ENCODE measurements at regions not wholly inside any gene's neighbourhood (a gene's known extent, or its start where the extent isn't known, plus 50 kb on each side); places are given as distances from the start of the nearest gene placed in this dataset.
A peak's percentile ranks its signal among the peaks of the same experiment; 100 is the strongest.

- TF ChIP-seq EP300 (IDR thresholded peaks at IDR 0.05; ENCODE audit: borderline replicate concordance) = no peak
- TF ChIP-seq USF1 (IDR thresholded peaks at IDR 0.05) = no peak
- no peak for TF ChIP-seq RAD21 (IDR thresholded peaks at IDR 0.05; ENCODE audit: low read depth)
- no peak for TF ChIP-seq NFIC (IDR thresholded peaks at IDR 0.05)
- no peak for TF ChIP-seq FOXM1 (IDR thresholded peaks at IDR 0.05; ENCODE audit: borderline replicate concordance, low read depth)
- TF ChIP-seq EGR1 (IDR thresholded peaks at IDR 0.05) = no peak
- no peak for TF ChIP-seq CREB1 (IDR thresholded peaks at IDR 0.05; ENCODE audit: low read depth)
- TF ChIP-seq TAF1 (IDR thresholded peaks at IDR 0.05; ENCODE audit: low read depth) = no peak
- TF ChIP-seq ZBTB7A (IDR thresholded peaks at IDR 0.05; ENCODE audit: low read depth) = no peak
- TF ChIP-seq TEAD4 (IDR thresholded peaks at IDR 0.05) = no peak
- no peak for TF ChIP-seq TCF12 (IDR thresholded peaks at IDR 0.05; ENCODE audit: low read depth)
- no peak for TF ChIP-seq YY1 (IDR thresholded peaks at IDR 0.05; ENCODE audit: low read depth)
- no peak for TF ChIP-seq CEBPB (IDR thresholded peaks at IDR 0.05)
- TF ChIP-seq, protein P1, sequence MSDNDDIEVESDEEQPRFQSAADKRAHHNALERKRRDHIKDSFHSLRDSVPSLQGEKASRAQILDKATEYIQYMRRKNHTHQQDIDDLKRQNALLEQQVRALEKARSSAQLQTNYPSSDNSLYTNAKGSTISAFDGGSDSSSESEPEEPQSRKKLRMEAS (IDR thresholded peaks at IDR 0.05) = no peak
- TF ChIP-seq REST (IDR thresholded peaks at IDR 0.05; ENCODE audit: low read depth) = no peak
Observed at GRCh38 chr7:20894806-20895205, 108.1 kb upstream of the SP8 start.

GRCh38 chr7:20895563-20895962 is 108.9 kb upstream of the SP8 start:
- TF ChIP-seq YY1 (IDR thresholded peaks at IDR 0.05; ENCODE audit: low read depth) (no peak), USF1 (IDR thresholded peaks at IDR 0.05) (no peak), REST (IDR thresholded peaks at IDR 0.05; ENCODE audit: low read depth) (no peak)

DNA sequence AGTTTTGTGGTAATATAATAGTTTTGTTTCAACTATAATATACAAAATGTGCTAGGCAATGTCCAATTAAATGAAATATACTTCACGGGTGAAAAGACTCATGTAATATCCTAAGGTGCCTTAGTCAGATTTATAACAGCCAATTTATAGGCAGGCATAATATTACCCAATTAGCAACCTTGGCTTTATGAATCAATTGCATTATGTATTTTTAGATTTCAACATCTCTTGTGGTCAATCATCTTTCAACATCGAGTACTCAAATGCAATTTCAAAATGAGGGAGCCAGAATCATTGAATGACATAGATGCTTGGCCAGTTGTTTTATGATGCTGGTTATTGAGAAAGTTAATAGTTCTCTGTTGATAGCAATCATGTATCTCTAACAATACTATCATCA is 110.3 kb upstream of the SP8 start:
- no peak for TF ChIP-seq USF1 (IDR thresholded peaks at IDR 0.05)
- TF ChIP-seq CEBPB (IDR thresholded peaks at IDR 0.05) = 0 out of 2 replicates have a peak, but pooled peaks have one; percentile 5

GRCh38 chr7:20906801-20907453 is 120.2 kb upstream of the SP8 start:
- TF ChIP-seq TAF1 (IDR thresholded peaks at IDR 0.05; ENCODE audit: low read depth) (no peak), CEBPB (IDR thresholded peaks at IDR 0.05) (no peak), NFIC (IDR thresholded peaks at IDR 0.05) (no peak), RAD21 (IDR thresholded peaks at IDR 0.05; ENCODE audit: low read depth) (no peak)
- TF ChIP-seq, protein P1 (IDR thresholded peaks at IDR 0.05) = no peak

- TF ChIP-seq REST (IDR thresholded peaks at IDR 0.05; ENCODE audit: low read depth) (no peak), CEBPB (IDR thresholded peaks at IDR 0.05) (no peak), YY1 (IDR thresholded peaks at IDR 0.05; ENCODE audit: low read depth) (no peak), EGR1 (IDR thresholded peaks at IDR 0.05) (no peak), EP300 (IDR thresholded peaks at IDR 0.05; ENCODE audit: borderline replicate concordance) (no peak), NFIC (IDR thresholded peaks at IDR 0.05) (no peak), TAF1 (IDR thresholded peaks at IDR 0.05; ENCODE audit: low read depth) (no peak), CREB1 (IDR thresholded peaks at IDR 0.05; ENCODE audit: low read depth) (no peak), FOXM1 (IDR thresholded peaks at IDR 0.05; ENCODE audit: borderline replicate concordance, low read depth) (no peak)
- TF ChIP-seq, protein P1 (IDR thresholded peaks at IDR 0.05) = no peak
Observed at GRCh38 chr7:20911081-20911480, 124.4 kb upstream of the SP8 start.
